Mesenchymal stem cell (in vitro differentiated cells and primary cell): ENCODE measurements at regions not wholly inside any gene's neighbourhood (a gene's known extent, or its start where the extent isn't known, plus 50 kb on each side); places are given as distances from the start of the nearest gene placed in this dataset.

Source experiments
- DNase-seq: peaks from one replicate; pipeline ENCODE4 v3.0.0-alpha.2; 2013
- H2AFZ ChIP-seq: one replicate; pipeline ENCODE4 v1.6.1; 2013; ENCODE audit warnings: low read depth, mild to moderate bottlenecking, control low read depth, inconsistent platforms, low read length, moderate library complexity
- H2AK5ac ChIP-seq: 2 replicates; pipeline ENCODE4 v1.6.1; 2013; ENCODE audit warnings: low read length, moderate library complexity, mild to moderate bottlenecking, inconsistent platforms; ENCODE audit not compliant: severe bottlenecking
- H2BK120ac ChIP-seq: one replicate; pipeline ENCODE4 v1.6.1; 2013; ENCODE audit warnings: low read depth, mild to moderate bottlenecking, inconsistent platforms, low read length, moderate library complexity
- H2BK12ac ChIP-seq, 2 experiments: one replicate each; pipeline ENCODE4 v1.6.1; 2013; ENCODE audit warnings: inconsistent platforms in 2 of 2, low read length in 2 of 2, mild to moderate bottlenecking in 2 of 2, moderate library complexity in 2 of 2, control low read depth in 1 of 2
- H2BK15ac ChIP-seq: one replicate; pipeline ENCODE4 v1.6.1; 2013; ENCODE audit warnings: mild to moderate bottlenecking, low read depth, inconsistent platforms; ENCODE audit not compliant: poor library complexity, severe bottlenecking
- H2BK5ac ChIP-seq: 2 replicates; pipeline ENCODE4 v1.6.1; 2013; ENCODE audit warnings: low read depth, mild to moderate bottlenecking, low read length, control low read depth, inconsistent platforms; ENCODE audit not compliant: poor library complexity, severe bottlenecking
- H3K14ac ChIP-seq, 2 experiments: one replicate each; pipeline ENCODE4 v1.6.1; 2013; ENCODE audit warnings: inconsistent platforms in 2 of 2, low read length in 2 of 2, control low read depth in 1 of 2, mild to moderate bottlenecking in 1 of 2, moderate library complexity in 1 of 2
- H3K18ac ChIP-seq, 2 experiments: one replicate each; pipeline ENCODE4 v1.6.1; 2013; ENCODE audit warnings: inconsistent platforms in 2 of 2, low read length in 2 of 2, control low read depth in 1 of 2, low read depth in 1 of 2, mild to moderate bottlenecking in 1 of 2
- H3K23ac ChIP-seq, 2 experiments: one replicate each; pipeline ENCODE4 v1.6.1; 2013; ENCODE audit warnings: inconsistent platforms in 2 of 2, low read length in 2 of 2, mild to moderate bottlenecking in 2 of 2, moderate library complexity in 2 of 2, control low read depth in 1 of 2
- H3K27ac ChIP-seq: 2 replicates; pipeline ENCODE4 v1.5.1; 2013; ENCODE audit warnings: mild to moderate bottlenecking, moderate library complexity, low read length, control low read depth, inconsistent platforms; ENCODE audit not compliant: poor library complexity, severe bottlenecking
- H3K27me3 ChIP-seq, 2 experiments: 2 replicates each; pipeline versions ENCODE4 v1.6.1 to v1.7.0; 2013; ENCODE audit warnings: low read length in 2 of 2, mild to moderate bottlenecking in 2 of 2, moderate library complexity in 2 of 2, control low read depth in 1 of 2, inconsistent platforms in 1 of 2; ENCODE audit not compliant: control insufficient read depth in 1 of 2, insufficient read depth in 1 of 2
- H3K36me3 ChIP-seq, 2 experiments: 2 replicates each; pipeline versions ENCODE4 v1.6.1 to v1.7.0; 2013; ENCODE audit warnings: low read length in 2 of 2, control low read depth in 1 of 2, inconsistent platforms in 1 of 2, low read depth in 1 of 2, mild to moderate bottlenecking in 1 of 2; ENCODE audit not compliant: insufficient read depth in 2 of 2, control insufficient read depth in 1 of 2
- H3K4ac ChIP-seq, 2 experiments: one replicate each; pipeline ENCODE4 v1.6.1; 2013; ENCODE audit warnings: inconsistent platforms in 2 of 2, low read length in 2 of 2, mild to moderate bottlenecking in 2 of 2, moderate library complexity in 2 of 2, control low read depth in 1 of 2, low read depth in 1 of 2
- H3K4me1 ChIP-seq: 2 replicates; pipeline ENCODE4 v1.6.1; 2013; ENCODE audit warnings: low read depth, low read length, control low read depth; ENCODE audit not compliant: control insufficient read depth, insufficient read depth
- H3K4me2 ChIP-seq: 2 replicates; pipeline ENCODE4 v1.6.1; 2013; ENCODE audit warnings: low read length, mild to moderate bottlenecking, inconsistent platforms; ENCODE audit not compliant: poor library complexity, severe bottlenecking
- H3K4me3 ChIP-seq, 2 experiments: 2 replicates each; pipeline versions ENCODE4 v1.5.1 to v1.7.0; 2013; ENCODE audit warnings: low read length in 2 of 2, mild to moderate bottlenecking in 2 of 2, control low read depth in 1 of 2, low read depth in 1 of 2; ENCODE audit not compliant: insufficient read depth in 1 of 2
- H3K79me1 ChIP-seq: replicated peaks from 2 replicates; pipeline ENCODE4 v1.6.1; 2013; ENCODE audit warnings: mild to moderate bottlenecking, control low read depth, low read length, inconsistent platforms; ENCODE audit not compliant: poor library complexity, severe bottlenecking
- H3K9ac ChIP-seq: 2 replicates; pipeline ENCODE4 v1.7.0; 2013; ENCODE audit warnings: mild to moderate bottlenecking, low read length, moderate library complexity
- H3K9me3 ChIP-seq: 2 replicates; pipeline ENCODE4 v1.7.0; 2013; ENCODE audit warnings: mild to moderate bottlenecking, low read length; ENCODE audit not compliant: control insufficient read depth
- H4K8ac ChIP-seq: one replicate; pipeline ENCODE4 v1.6.1; 2013; ENCODE audit warnings: inconsistent platforms, mild to moderate bottlenecking, low read length, moderate library complexity
- H4K91ac ChIP-seq: one replicate; pipeline ENCODE4 v1.6.1; 2013; ENCODE audit warnings: mild to moderate bottlenecking, low read length, inconsistent platforms
- WGBS: methylation state at CpG from one replicate; pipeline ENCODE4 v1.1.7; 2013; ENCODE audit warnings: mixed read lengths; 5-methylcytosine and 5-hydroxymethylcytosine counted together

- Histone ChIP-seq H4K8ac (no peak overlapping the region), H3K27ac (no peak overlapping the region), H3K4me2 (no peak overlapping the region), H3K36me3 (no peaks in the 10 kb centered on the region), H2AFZ (no peak overlapping the region), H2BK15ac (no peak overlapping the region), H3K4me3 (no peak overlapping the region), H3K14ac (no peak overlapping the region), H3K9me3 (no peaks in the 10 kb centered on the region), H2BK12ac (no peak overlapping the region), H3K9ac (no peak overlapping the region), H2AK5ac (no peak overlapping the region), H3K27me3 (no peaks in the 10 kb centered on the region), H3K18ac (no peak overlapping the region), H3K79me1 (no peaks in the 10 kb centered on the region), H2BK5ac (no peak overlapping the region), H3K23ac (no peak overlapping the region), H3K4me1 (no peaks in the 10 kb centered on the region), H4K91ac (no peak overlapping the region), H3K4ac (no peak overlapping the region), H2BK120ac (no peak overlapping the region)
- no CpG with 5 or more reads among the region's 1 CpG for WGBS
- DNase-seq: no peak
Measured at GRCh38 chr3:6095006-6095405, 765.9 kb upstream of the GRM7 start.

GRCh38 chr3:6097021-6097420 lies 763.9 kb upstream of the GRM7 start:
- H3K18ac ChIP-seq: no peak overlapping the region
- H2BK5ac ChIP-seq: no peak overlapping the region
- no peak overlapping the region for H3K4me2 ChIP-seq
- no peaks in the 10 kb centered on the region for H3K27me3 ChIP-seq
- H2BK120ac ChIP-seq: no peak overlapping the region
- H3K4me1 ChIP-seq: no peaks in the 10 kb centered on the region
- no peaks in the 10 kb centered on the region for H3K36me3 ChIP-seq
- peak; percentile 21 for DNase-seq
- H3K9ac ChIP-seq: no peak overlapping the region
- H3K23ac ChIP-seq: no peak overlapping the region
- no peak overlapping the region for H3K27ac ChIP-seq
- no peak overlapping the region for H2BK15ac ChIP-seq
- WGBS: no CpG with 5 or more reads among the region's 2 CpGs
- no peak overlapping the region for H4K91ac ChIP-seq
- no peak overlapping the region for H2AFZ ChIP-seq
- H3K14ac ChIP-seq: no peak overlapping the region
- H2BK12ac ChIP-seq: no peak overlapping the region
- H3K4me3 ChIP-seq: no peak overlapping the region
- H4K8ac ChIP-seq: no peak overlapping the region
- H3K79me1 ChIP-seq: no peaks in the 10 kb centered on the region
- H2AK5ac ChIP-seq: no peak overlapping the region
- no peaks in the 10 kb centered on the region for H3K9me3 ChIP-seq
- no peak overlapping the region for H3K4ac ChIP-seq

GRCh38 chr3:6097556-6097955 lies 763.4 kb upstream of the GRM7 start:
- H3K79me1 ChIP-seq: no peaks in the 10 kb centered on the region
- no peak overlapping the region for H3K4ac ChIP-seq
- H2BK12ac ChIP-seq: no peak overlapping the region

GRCh38 chr3:6098516-6099157 lies 762.3 kb upstream of the GRM7 start:
- no peak overlapping the region for H3K27ac ChIP-seq
- H3K4me1 ChIP-seq: no peaks in the 10 kb centered on the region
- WGBS: 80% methylated on average over 1 of the region's 3 CpGs
- H2BK12ac ChIP-seq: no peak overlapping the region
- H3K4me3 ChIP-seq: no peak overlapping the region
- no peak overlapping the region for H2AK5ac ChIP-seq
- no peaks in the 10 kb centered on the region for H3K36me3 ChIP-seq
- H3K79me1 ChIP-seq: no peaks in the 10 kb centered on the region
- no peak for DNase-seq
- no peaks in the 10 kb centered on the region for H3K27me3 ChIP-seq
- H3K4me2 ChIP-seq: no peak overlapping the region
- no peak overlapping the region for H2AFZ ChIP-seq
- H3K18ac ChIP-seq: no peak overlapping the region
- no peak overlapping the region for H2BK120ac ChIP-seq
- H4K91ac ChIP-seq: no peak overlapping the region
- no peak overlapping the region for H4K8ac ChIP-seq
- peak overlapping the region; percentile 73 for H2BK5ac ChIP-seq
- no peak overlapping the region for H3K9ac ChIP-seq
- H3K9me3 ChIP-seq: peaks cover 4% of the 10 kb centered on the region
- no peak overlapping the region for H3K14ac ChIP-seq
- H2BK15ac ChIP-seq: no peak overlapping the region
- H3K4ac ChIP-seq: no peak overlapping the region
- H3K23ac ChIP-seq: no peak overlapping the region

More at GRCh38 chr3:6097556-6097955, 763.4 kb upstream of the GRM7 start:
- WGBS: 79% methylated on average over 2 of the region's 2 CpGs
- no peak overlapping the region for H3K4me3 ChIP-seq
- H3K18ac ChIP-seq: no peak overlapping the region
- H2AFZ ChIP-seq: no peak overlapping the region
- no peaks in the 10 kb centered on the region for H3K27me3 ChIP-seq
- no peak overlapping the region for H3K9ac ChIP-seq
- no peaks in the 10 kb centered on the region for H3K36me3 ChIP-seq
- DNase-seq: no peak
- no peak overlapping the region for H4K91ac ChIP-seq
- H3K14ac ChIP-seq: no peak overlapping the region
- H2BK120ac ChIP-seq: no peak overlapping the region
- H3K23ac ChIP-seq: no peak overlapping the region
- H3K9me3 ChIP-seq: peaks cover 3% of the 10 kb centered on the region
- no peak overlapping the region for H3K27ac ChIP-seq
- H3K4me1 ChIP-seq: no peaks in the 10 kb centered on the region
- H2BK15ac ChIP-seq: no peak overlapping the region
- H4K8ac ChIP-seq: no peak overlapping the region
- H2AK5ac ChIP-seq: no peak overlapping the region
- no peak overlapping the region for H3K4me2 ChIP-seq
- H2BK5ac ChIP-seq: no peak overlapping the region
